Tibial nerve (tissue), 3 donors: ENCODE measurements at regions not wholly inside any gene's neighbourhood (a gene's known extent, or its start where the extent isn't known, plus 50 kb on each side); places are given as distances from the start of the nearest gene placed in this dataset.

Experiments used
- POLR2A ChIP-seq, 2 donors: fragments of 450-650 bp; IDR thresholded peaks; one replicate each; pipeline ENCODE4 v1.6.1; 2017; ENCODE audit warnings: antibody characterized with exemption in 2 of 2, mild to moderate bottlenecking in 2 of 2, moderate library complexity in 2 of 2
- TF ChIP-seq, protein P1 (sequence below), 5 experiments: fragments of 200-600 bp in 3 of 5; fragments of 450-650 bp in 2 of 5; sonication (generic) in 3 of 5; IDR thresholded peaks; one replicate each; pipeline ENCODE4 v1.5.1; 2016 to 2019; ENCODE audit warnings: antibody characterized with exemption in 5 of 5, mild to moderate bottlenecking in 3 of 5, moderate library complexity in 2 of 5

DNA sequence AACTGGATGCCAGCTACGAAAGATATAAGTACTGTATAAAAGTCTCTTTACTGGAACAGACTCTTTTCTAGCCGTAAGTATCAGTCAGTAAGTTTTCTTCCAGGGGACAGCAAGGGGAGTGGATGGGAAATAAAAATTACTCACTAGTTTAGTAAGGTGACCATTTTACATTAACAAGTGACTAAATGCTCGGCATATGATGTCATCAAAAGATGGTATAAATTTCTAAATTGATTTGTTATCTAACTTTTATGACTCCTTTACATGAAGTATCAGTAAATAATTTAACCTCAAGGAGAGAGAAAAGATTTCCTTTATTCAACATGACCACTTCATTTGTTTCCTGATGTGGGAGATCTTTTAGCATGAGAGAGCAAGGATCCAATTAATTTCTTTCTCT, 859.0 kb upstream of the LRRTM1 start:
- TF ChIP-seq, protein P1, sequence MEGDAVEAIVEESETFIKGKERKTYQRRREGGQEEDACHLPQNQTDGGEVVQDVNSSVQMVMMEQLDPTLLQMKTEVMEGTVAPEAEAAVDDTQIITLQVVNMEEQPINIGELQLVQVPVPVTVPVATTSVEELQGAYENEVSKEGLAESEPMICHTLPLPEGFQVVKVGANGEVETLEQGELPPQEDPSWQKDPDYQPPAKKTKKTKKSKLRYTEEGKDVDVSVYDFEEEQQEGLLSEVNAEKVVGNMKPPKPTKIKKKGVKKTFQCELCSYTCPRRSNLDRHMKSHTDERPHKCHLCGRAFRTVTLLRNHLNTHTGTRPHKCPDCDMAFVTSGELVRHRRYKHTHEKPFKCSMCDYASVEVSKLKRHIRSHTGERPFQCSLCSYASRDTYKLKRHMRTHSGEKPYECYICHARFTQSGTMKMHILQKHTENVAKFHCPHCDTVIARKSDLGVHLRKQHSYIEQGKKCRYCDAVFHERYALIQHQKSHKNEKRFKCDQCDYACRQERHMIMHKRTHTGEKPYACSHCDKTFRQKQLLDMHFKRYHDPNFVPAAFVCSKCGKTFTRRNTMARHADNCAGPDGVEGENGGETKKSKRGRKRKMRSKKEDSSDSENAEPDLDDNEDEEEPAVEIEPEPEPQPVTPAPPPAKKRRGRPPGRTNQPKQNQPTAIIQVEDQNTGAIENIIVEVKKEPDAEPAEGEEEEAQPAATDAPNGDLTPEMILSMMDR (IDR thresholded peaks at IDR 0.05) = no peak
- no peak for TF ChIP-seq POLR2A (IDR thresholded peaks at IDR 0.05)
